COR-L47 (cell line): ENCODE measurements at regions not wholly inside any gene's neighbourhood (a gene's known extent, or its start where the extent isn't known, plus 50 kb on each side); places are given as distances from the start of the nearest gene placed in this dataset.

ENCODE experiments used
- DNase-seq: peaks from one replicate; lab custom pipeline; 2025; lab: John Stamatoyannopoulos, UW

DNA sequence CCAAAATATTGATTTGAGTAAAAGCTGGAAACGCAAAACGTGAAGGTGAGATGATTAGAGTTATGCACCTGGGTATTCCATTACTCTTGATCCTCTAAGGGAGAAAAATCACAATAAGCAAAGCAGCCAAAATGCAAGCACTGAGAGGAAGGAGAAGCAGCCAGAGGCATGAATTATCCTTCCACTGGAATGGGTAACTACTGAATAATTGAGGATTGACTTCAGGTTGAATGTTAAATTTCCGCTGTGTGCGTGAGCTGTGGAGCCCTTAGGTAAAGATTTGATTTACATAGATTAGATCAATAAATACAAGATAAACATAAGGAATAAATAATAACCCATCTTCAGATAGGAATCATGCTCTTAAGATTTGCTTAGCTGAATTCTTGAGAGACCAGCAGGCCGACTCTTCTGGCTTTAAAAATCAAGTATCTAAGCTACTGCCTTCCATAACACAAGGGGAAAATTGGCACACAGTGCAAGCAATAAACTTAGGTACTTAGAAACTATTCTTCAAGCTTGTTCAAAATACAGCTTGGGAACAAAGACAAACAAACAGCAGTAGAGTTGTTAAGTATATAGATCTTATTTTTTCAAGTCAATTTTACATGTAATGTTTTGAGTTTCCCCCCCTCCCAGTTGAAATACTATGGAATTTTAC, 1459.5 kb downstream of the ZPLD1 start:
- no peak for DNase-seq

DNA sequence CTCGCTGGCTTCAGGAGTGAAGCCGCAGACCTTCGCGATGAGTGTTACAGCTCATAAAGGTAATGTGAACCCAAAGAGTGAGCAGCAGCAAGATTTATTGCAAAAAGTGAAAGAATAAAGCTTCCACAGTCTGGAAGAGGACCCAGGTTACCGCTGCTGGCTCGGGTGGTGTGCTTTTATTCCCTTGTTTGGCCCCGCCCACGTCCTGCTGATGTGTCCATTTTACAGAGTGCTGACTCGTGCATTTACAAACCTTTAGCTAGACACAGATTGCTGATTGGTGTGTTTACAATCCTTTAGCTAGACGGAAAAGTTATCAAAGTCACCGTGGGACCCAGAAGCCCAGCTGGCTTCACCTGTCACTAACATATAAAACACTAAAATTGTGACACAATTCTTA, 1464.5 kb downstream of the ZPLD1 start:
- DNase-seq = no peak

DNA sequence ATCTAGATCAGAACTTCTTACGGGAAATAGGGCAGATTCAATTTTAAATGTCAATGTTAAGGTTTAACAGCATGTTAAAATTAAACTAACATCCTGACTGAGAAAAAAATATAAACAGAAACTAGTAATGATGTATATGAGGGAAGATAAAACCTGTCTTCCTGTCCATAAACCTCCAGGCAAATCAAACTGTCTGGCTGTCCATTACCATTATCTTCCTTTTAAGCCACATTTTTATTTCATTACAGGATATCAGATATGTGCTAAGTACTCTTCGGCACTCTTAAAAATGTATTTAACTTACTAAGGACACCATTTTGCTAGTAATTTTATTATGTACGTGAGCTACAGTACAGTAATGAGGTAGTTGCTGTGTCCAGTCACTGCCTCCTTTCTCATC, 1461.7 kb upstream of the ALCAM start:
- no peak for DNase-seq

GRCh38 chr3:103906304-103906703, 1460.4 kb upstream of the ALCAM start:
- no peak for DNase-seq

DNA sequence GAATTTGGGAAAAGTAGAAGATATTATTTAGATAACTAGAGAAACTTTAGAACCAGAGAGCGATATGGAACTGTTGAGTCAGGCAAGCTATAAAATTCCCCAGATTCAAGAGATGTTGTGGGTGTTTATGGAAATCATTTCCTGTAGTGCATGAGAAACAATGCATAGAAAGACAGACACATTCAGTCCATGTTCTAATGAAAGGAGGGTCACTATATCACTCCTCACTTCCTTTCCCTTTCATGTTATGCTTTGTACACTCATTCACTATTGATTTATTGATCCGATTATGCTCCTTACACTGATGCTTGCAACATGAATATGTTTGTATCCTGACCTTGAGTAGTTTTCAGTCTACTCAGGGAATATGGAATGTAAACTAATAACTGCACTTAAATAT, 1459.9 kb upstream of the ALCAM start:
- no peak for DNase-seq

- DNase-seq = no peak
Observed at GRCh38 chr3:103907567-103907966, 1459.1 kb upstream of the ALCAM start.

DNA sequence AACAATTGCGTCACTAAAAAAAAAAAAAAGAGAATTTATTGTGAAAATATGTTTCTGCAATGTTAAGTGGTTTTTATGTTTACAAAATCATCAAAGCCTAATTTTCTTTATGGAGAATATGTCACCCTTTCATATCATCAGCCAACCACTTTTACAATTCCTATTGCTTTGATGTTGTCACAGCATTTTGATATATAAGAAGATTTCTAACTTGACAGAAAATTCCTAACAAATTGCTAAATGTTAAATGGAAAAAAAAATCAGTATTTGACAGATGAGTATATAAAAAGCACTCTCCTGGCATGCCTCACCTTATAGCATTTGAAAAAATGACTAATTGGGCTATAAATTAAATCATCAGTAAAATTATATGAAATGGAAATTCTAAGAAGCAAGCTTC, 1457.3 kb upstream of the ALCAM start:
- no peak for DNase-seq

- DNase-seq = no peak
Observed at GRCh38 chr3:103918336-103918735, 1448.4 kb upstream of the ALCAM start.

GRCh38 chr3:103919327-103919726, 1447.4 kb upstream of the ALCAM start:
- DNase-seq = no peak

DNA sequence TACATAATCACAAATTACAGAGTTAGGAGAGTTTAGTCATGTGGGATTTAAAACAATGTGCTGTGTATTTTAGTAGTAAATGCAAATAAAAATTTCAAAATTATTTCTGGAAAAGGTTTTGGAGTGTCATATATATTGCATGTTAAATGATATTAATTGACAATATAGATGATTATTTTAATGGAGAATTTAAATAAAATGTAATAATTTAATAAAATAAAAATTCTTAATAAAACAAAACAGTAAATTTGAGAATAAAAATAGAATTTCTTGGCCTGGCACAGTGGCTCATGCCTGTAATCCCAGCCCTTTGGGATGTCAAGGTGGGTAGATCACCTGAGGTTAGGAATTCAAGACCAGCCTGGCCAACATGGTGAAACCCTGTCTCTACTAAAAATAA, 1442.8 kb upstream of the ALCAM start:
- no peak for DNase-seq

GRCh38 chr3:103924544-103924943, 1442.2 kb upstream of the ALCAM start:
- DNase-seq = no peak

DNA sequence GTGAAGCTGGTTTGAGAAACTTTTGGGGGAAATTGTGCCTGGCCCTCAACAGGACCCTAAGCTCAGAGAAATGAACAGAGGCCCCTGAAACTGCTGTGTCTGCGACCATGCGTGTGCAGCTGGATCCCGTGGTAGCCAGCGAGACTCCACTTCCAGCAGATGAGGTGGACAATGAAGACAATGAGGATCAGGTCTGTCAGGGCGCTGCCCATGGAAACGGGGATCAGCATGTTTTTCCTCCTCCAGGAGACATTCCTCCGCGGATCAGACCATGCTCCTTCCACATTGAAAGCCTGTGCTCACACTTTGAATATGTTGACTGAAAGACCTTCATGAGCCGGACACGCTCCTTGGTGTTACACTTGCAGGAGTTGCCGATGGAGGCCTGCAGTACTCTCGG, 1439.8 kb upstream of the ALCAM start:
- DNase-seq = no peak

DNA sequence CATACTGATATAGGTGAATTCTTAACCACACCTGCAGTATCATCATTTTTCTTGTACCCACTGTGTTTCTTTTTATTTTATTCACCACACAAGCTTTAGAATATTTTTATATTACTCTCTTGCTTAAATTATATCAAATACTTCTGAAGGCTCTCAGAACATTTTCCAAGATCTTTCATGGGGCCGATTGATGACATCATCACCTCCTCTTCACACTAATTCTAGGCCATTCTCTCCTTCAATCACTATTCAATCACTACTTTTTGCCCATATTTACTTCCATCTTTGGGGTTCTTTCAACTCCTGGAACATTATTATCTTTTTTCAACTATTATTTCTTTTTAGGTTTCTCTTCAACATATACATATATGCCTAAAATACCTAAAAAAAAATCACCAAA, 1438.8 kb upstream of the ALCAM start:
- no peak for DNase-seq

GRCh38 chr3:103937094-103937493, 1429.6 kb upstream of the ALCAM start:
- DNase-seq = no peak

GRCh38 chr3:103947062-103947461, 1419.6 kb upstream of the ALCAM start:
- no peak for DNase-seq

DNA sequence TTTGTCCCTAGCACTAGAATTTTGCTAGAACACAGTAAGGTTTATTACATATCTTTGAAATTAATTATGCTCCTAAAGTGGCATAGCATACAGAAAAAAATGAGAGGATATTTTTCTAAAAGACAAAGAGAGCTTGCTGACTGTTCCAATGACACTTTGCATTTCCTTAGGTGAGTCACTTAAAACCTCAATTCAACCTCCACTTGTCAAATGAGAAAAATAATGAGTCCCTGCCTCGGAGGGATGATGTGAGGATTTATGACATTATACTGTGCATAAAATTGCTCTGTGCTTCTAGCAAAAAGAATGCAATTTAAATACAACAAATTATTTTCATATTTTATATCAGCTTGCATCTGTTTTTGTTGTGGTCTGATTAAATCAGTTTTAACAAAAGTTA, 1417.0 kb upstream of the ALCAM start:
- no peak for DNase-seq

DNA sequence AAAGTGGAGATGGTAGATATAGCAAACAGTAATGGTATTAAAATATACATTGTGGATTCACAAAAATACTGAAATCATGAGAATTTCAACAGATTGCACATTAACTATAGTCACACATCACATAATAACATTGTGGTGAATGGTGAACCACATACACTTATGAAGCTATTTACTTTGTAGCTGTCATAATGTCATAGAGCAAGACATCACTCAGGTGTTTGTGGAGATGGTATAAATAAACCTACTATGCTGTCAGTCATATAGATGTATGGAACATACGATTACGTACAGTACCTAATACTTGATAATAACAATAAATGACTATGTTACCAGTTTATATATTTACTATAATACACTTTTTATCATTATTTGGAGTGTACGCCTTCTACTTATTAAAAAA, 1416.0 kb upstream of the ALCAM start:
- no peak for DNase-seq

- no peak for DNase-seq
Observed at GRCh38 chr3:103953796-103954195, 1412.9 kb upstream of the ALCAM start.

DNA sequence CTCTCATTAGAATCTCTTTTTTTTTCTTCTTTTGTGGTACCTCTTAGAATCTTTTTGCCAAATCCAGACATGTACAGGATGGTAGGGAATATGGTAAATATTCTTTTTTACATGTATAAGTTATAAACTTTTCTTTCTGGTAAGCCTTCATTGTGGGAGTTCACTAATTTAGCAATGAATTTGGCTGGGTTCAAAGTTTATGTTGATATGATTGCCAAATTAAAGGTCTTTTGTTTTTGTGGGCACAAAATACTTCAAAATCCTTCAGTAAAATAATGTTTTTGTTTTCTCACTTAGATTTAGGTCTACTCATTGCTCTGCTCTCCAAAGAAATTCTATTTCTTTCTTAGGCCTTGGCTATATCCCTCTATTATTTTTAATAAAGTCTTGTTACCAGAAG, 1405.9 kb upstream of the ALCAM start:
- DNase-seq = no peak

- DNase-seq = no peak
Observed at GRCh38 chr3:103963599-103963998, 1403.1 kb upstream of the ALCAM start.

DNA sequence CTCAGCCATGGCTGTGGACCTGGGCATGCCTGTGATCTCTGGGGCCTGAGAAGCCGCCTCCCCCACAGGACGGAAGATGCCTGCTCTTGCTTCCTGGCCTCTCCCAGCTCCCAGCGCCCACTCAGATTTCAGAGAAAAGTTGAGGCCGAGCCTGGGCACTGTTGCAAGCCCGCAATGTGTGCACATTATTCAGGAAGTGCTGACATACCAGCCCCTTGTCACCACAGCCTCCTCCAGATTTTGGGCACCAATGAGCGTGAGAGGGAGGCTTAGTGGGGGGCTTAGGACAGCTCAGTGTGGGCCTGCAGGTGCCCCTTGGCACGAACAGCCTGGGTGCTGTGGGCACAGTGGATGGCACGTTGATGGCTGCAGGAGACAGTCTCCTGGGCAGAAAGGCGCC, 1400.9 kb upstream of the ALCAM start:
- DNase-seq = no peak

DNA sequence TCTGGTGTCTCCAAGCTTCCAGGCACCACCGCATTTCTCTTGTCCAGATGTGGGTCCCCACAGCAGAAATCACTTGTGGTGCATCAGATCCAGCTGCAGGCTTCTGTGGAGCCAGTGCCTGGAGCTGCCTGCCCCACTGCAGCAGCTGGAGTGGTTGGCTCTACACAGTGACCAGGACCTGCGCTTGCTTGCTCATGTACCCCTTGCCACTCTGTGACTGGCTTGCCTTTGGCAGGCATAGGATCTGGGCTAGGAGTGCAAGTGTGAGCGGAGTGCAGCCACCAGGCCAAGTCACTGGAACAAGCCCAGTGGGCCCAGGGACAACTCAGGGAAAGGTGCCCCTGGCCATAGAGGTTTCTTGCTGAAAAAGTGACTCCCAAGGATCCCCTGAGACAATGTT, 1400.0 kb upstream of the ALCAM start:
- no peak for DNase-seq

DNA sequence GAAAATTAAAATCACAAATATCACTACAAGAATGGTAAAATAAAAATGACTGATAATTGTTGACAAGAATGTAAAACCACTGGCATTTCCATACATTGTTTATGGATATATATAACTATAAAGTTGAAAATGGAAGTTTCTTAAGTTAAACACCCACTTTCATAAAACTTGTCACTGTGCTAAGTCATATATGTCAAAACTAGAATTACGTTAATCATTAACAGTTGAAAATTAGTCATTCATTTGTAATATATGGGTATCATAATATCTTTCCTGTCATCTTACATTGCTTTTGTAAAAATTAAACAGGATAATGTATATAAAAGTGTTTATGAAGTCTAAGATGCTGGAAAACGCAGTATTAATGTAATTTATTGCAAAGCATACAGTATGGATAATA, 1398.6 kb upstream of the ALCAM start:
- DNase-seq = no peak

DNA sequence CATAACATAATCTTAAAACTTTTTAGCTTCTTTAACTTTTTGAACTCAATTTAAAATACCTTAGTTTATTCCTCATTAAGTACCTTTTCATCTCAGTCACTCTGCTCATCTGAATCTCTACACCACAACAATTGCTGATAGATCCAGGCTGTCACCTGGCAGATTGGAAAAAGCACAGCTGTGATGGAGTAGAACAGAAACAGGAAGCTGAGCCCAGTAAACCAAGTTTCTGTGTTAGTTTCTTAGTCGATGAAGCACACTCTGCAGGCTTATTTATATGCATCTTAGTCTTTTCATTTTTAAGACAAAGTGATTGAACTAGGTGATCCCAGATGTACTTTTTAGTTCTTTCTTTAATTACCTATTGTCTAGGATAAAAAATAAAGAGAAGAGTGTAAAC, 1398.0 kb upstream of the ALCAM start:
- DNase-seq = no peak

DNA sequence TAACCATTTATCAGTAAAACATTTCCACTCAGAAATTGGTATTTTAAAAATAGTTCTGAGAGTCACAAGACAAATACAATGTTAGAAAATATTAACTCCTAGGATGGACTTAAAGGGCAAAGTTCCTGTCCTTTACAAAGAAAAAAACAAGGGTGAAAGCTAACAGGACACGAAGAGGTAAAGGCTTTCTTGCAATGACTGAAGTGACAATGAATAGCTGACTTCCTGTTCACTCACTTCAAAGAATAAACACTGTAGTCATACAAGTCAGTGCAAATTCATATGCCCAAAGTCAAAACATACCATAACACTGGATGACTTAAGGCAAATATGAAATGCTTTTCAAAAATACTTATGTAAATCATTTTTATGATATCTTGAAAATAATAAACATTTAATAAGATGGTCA, 1389.8 kb upstream of the ALCAM start:
- no peak for DNase-seq
